HG03571 (cell line): ENCODE measurements at regions not wholly inside any gene's neighbourhood (a gene's known extent, or its start where the extent isn't known, plus 50 kb on each side); places are given as distances from the start of the nearest gene placed in this dataset.

Experiments used
- ATAC-seq: cut with Tn5 transposase; IDR thresholded peaks from one replicate; pipeline ENCODE4 v1.9.1; 2021; ENCODE audit not compliant: unreplicated experiment

DNA sequence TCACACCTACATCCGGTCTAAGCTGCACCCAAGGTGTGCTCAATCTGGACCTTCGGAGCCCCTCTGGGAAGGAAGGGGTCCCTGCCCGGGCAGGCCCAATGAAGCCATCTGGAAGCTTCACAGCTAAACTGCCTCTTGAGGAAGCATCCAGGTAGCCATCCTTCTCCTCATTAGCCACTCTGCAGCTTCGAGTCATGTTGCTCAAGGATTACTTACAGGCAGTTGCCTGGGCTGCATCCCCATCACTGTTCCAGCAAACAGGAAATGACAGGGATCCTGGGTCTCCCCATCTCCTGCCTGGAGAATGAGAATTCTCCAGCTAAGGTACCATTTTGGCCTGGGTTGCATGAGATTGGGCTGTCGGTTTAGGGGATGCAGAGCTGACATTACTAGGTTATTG is 91.7 kb downstream of the ERMARD start:
- ATAC-seq: no peak

GRCh38 chr6:169841907-169842606 is 90.6 kb downstream of the ERMARD start:
- ATAC-seq: no peak

DNA sequence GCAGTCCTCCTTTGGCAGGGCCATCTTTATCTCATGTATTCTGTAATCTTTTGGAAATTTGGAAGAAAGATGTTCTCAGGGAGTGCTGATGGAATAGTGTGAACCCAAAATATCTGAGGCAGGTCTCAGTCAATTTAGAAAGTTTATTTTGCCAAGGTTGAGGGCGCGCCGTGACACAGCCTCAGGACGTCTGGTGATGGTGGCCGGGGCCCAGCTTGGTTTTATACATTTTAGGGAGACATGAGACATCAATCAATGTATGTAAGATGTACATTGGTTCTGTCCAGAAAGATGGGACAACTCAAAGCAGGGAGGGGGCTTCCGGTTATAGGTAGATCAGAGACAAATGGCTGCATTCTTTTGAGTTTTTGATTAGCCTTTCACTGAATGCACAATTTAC is 89.8 kb downstream of the ERMARD start:
- no peak for ATAC-seq

DNA sequence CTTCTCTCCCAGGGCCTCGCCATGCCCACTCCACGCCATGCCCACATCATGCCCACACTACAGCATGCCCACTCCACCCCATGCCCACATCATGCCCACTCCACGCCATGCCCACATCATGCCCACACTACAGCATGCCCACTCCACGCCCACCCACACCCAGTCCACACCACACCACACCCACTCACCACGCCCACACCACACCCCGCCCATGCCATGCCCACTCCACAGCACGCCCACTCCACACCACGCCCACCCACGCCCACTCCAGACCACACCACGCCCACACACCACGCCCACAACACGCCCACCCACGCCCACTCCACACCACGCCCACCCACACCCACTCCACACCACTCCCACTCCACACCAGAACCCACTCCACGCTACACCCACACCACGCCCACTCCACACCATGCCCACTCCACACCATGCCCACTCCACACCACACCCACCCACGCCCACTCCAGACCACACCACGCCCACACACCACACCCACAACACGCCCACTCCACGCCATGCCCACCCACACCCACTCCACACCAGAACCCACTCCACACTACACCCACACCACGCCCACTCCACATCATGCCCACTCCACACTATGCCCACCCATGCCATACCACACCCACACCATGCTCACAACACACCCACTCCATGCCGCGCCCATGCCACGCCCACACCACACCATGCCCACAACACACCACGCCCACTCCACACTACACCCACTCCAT is 88.6 kb downstream of the ERMARD start:
- ATAC-seq: no peak

DNA sequence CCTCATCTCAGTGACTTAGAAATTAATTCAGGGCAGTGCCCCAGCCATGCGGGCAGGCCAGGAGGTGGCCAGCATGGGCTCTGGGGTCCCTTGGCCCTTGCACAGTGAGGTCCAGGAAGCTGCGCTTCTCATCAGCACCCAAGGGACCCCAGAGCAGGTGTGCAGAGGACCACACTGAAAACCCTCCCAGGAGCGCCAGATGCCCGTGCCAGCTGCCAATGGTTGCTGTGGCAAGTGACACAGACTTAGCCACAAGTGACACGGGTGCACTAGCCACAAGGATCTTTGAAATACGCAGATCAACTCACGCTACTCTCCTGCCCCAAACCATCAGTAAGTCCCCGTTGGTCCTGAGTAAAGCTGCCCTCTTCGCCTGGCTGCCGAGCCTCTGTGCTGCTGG is 88.1 kb downstream of the ERMARD start:
- no peak for ATAC-seq

- ATAC-seq: no peak
These were observed 87.6 kb downstream of the ERMARD start for GRCh38 chr6:169839029-169839481.

GRCh38 chr6:169838346-169839028 is 87.1 kb downstream of the ERMARD start:
- ATAC-seq: no peak

- no peak for ATAC-seq
These were observed 86.3 kb downstream of the ERMARD start for GRCh38 chr6:169837529-169838250.

GRCh38 chr6:169833258-169833794 is 81.9 kb downstream of the ERMARD start:
- no peak for ATAC-seq

DNA sequence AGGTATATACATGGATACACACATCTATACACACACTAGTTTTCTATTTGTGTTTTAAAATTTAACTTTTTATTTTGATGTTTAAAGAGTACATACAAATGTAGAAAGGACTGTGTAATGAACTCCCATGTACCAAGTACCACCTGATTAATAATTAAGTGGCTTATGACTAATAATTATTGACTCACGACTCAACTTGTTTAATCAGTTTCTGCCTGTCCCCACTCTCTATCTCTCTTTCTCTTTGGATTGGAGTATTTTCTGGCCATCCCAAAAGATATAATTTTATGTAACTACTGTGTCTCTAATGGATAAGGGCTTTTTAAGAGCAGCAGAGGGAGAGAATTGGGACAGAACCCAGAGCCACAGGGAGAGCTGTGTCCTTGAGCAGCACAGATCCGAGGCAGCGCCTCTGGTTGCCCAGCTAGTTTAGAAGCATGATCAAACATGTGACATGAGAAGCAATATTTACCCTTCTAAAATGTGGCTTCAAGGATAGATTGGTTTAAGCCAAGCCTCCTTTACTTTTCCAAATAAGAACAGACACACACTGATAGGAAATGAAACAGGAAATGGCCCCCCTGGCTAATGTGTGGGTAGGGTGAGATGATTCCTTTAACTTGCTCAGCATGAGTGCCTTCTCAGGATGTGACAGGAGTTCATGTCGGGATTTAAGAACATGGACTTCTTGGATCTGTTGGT is 81.0 kb downstream of the ERMARD start:
- no peak for ATAC-seq

- no peak for ATAC-seq
These were observed 80.2 kb downstream of the ERMARD start for GRCh38 chr6:169831450-169832246.
